ENCODE measurements at regions not wholly inside any gene's neighbourhood (a gene's known extent, or its start where the extent isn't known, plus 50 kb on each side); places are given as distances from the start of the nearest gene placed in this dataset.

DNA sequence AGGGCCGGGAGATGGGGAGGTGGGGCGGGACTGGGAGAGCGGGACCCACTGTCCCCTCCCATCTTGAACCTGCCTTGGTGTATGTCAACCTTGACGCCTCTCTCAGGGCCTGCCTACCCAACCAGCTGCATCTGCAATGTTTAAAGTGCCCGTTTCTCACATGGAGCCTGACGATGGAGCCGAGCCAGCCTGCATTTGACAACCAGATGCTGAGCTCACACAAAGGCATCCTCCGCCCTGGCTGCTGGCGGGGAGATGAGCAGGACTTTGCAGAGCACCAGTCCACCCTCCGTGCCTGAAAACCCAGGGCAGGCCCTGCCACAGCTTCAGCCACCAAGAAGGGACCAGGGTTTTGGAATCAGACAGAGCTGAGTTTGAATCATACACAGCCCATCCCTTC lies 141.1 kb upstream of the SMIM23 start:
- Mint-ChIP-seq H3K36me3 (ENCODE audit: low read depth) (no peaks in the 10 kb centered on the region), H3K27me3 (peaks cover 6% of the 10 kb centered on the region), H3K4me3 (no peak overlapping the region), H3K4me1 (ENCODE audit: low read depth) (no peaks in the 10 kb centered on the region), H3K27ac (no peak overlapping the region), H3K9me3 (no peaks in the 10 kb centered on the region)
- Histone ChIP-seq H3K4me1 (ENCODE audit: insufficient read depth, low read length) (no peaks in the 10 kb centered on the region), H3K27ac (ENCODE audit: low read depth in 1 of 2, low read length in 2 of 2) (no peak overlapping the region), H3K36me3 (ENCODE audit: insufficient read depth, low read length) (no peaks in the 10 kb centered on the region), H3K9me3 (ENCODE audit: control insufficient read depth in 1 of 2, insufficient read depth in 1 of 2, low read length in 2 of 2) (no peaks in the 10 kb centered on the region), H3K4me3 (ENCODE audit: low read length) (no peak overlapping the region), H3K27me3 (ENCODE audit: control insufficient read depth in 1 of 2, insufficient read depth in 2 of 2, low read length in 2 of 2) (peaks cover 4% of the 10 kb centered on the region in 2 experiments)
- DNase-seq (no peak), ATAC-seq (ENCODE audit: poor library complexity) (no peak)
- intact Hi-C loops (cut with DNase I, micrococcal nuclease) = no loop called here
- CTCF ChIA-PET = no interaction called here
- POLR2A ChIA-PET = no interaction called here
- TF ChIP-seq, protein P1, sequence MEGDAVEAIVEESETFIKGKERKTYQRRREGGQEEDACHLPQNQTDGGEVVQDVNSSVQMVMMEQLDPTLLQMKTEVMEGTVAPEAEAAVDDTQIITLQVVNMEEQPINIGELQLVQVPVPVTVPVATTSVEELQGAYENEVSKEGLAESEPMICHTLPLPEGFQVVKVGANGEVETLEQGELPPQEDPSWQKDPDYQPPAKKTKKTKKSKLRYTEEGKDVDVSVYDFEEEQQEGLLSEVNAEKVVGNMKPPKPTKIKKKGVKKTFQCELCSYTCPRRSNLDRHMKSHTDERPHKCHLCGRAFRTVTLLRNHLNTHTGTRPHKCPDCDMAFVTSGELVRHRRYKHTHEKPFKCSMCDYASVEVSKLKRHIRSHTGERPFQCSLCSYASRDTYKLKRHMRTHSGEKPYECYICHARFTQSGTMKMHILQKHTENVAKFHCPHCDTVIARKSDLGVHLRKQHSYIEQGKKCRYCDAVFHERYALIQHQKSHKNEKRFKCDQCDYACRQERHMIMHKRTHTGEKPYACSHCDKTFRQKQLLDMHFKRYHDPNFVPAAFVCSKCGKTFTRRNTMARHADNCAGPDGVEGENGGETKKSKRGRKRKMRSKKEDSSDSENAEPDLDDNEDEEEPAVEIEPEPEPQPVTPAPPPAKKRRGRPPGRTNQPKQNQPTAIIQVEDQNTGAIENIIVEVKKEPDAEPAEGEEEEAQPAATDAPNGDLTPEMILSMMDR (IDR thresholded peaks at IDR 0.05) = no peak

DNA sequence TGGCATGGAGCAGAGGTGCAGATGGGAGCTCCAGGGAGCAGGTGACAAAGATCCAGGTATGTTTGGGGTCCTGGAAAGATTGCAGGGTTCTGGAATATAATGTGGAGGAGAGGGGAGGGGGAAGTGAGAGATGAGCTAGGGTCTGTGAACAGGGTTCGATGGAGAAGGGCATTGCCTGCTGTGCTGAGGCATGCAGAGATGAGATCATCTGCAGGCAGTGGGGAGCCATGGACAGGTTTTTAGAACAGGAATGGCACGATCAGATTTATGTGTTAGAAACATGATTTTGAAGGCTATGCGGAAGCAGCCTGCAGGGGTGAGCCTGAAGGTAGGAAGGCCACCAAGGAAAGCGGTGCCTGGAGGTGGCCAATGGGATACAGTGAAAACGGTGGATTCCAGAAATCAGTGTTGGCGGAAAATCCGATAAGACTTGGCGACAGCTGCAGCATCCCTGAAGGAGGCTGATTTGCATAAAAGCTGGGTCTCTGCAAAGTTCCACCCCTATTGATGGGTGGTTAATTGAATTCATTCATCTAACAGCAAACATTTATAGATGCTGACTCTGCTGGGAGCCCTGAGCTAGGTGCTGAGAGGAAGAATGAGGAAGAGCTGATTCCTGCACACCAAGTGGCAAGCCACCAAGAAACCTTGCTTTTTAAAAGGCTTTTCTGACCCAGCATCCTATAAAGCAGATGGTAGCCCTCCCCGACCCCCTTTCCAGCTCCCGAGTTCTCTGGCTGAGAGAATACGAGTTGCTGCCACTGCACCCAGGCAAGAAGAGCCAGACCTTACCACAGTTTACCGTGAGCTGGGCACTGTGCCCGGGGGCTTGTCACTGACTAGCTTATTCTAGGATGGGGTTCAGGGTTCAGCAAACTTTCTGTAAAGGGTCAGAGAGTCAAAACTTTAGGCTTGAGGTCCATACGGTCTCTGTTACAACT lies 139.2 kb upstream of the SMIM23 start:
- Histone ChIP-seq H3K36me3 (ENCODE audit: insufficient read depth, low read length) (no peaks in the 10 kb centered on the region), H3K27me3 (ENCODE audit: control insufficient read depth in 1 of 2, insufficient read depth in 2 of 2, low read length in 2 of 2) (peaks cover 4% of the 10 kb centered on the region in 2 experiments), H3K4me1 (ENCODE audit: insufficient read depth, low read length) (no peaks in the 10 kb centered on the region), H3K9me3 (ENCODE audit: control insufficient read depth in 1 of 2, insufficient read depth in 1 of 2, low read length in 2 of 2) (no peaks in the 10 kb centered on the region), H3K4me3 (ENCODE audit: low read length) (no peak overlapping the region), H3K27ac (ENCODE audit: low read depth in 1 of 2, low read length in 2 of 2) (no peak overlapping the region)
- TF ChIP-seq, protein P1 (IDR thresholded peaks at IDR 0.05) = no peak
- Mint-ChIP-seq H3K27ac (no peak overlapping the region), H3K27me3 (peaks cover 6% of the 10 kb centered on the region), H3K4me3 (no peak overlapping the region), H3K36me3 (ENCODE audit: low read depth) (no peaks in the 10 kb centered on the region), H3K9me3 (no peaks in the 10 kb centered on the region), H3K4me1 (ENCODE audit: low read depth) (no peaks in the 10 kb centered on the region)
- ChIA-PET POLR2A (no interaction called here), CTCF (no interaction called here)
- ATAC-seq (ENCODE audit: poor library complexity) (no peak), DNase-seq (no peak)
- intact Hi-C loops (cut with DNase I, micrococcal nuclease) = no loop called here

DNA sequence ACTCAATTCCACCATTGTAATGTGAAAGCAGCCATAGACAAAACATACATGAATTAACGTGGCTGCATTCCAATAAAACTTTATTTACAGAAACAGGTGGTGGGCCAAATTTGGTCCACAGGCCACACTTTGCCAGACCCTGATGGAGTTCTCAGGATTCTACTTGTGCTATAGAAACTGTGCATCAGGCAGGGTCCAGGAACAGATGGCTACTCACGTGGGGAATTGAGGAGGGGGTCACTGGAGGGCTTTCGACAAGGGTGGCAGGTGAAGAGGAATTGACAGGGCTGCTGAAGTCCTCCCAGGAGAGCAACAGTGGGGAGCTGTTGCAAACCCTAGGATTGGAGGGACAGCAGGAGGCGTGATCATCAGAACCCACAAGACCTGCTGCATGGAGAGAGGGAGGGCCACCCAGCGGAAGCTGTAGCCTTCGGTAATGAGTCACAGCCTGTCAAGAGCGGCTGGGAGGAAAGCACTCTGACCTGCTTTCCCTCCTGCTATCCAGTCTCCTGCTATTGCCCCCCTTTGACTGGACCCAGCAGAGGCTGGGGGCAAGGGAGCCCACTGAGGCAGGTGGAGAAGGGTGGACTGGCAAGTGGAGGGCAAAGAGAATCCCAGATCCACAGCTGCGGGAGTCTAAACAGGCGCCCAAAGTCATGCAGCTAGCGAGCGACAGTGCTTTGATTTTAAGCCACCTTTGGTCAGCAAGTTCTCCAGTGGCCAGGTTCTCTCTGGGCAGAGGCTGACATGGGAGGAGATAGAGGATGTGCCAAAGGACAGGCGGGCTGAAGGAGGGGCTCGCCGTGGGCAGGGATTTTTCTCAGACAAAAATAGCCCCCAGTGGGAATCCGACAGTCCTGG lies 138.3 kb upstream of the SMIM23 start:
- CTCF ChIA-PET = no interaction called here
- DNase-seq (no peak), ATAC-seq (ENCODE audit: poor library complexity) (no peak)
- TF ChIP-seq, protein P1 (IDR thresholded peaks at IDR 0.05) = no peak
- H3K4me3 ChIP-seq (ENCODE audit: low read length) = no peak overlapping the region
- H3K36me3 ChIP-seq (ENCODE audit: insufficient read depth, low read length) = no peaks in the 10 kb centered on the region
- Mint-ChIP-seq H3K36me3 (ENCODE audit: low read depth) (no peaks in the 10 kb centered on the region), H3K4me3 (no peak overlapping the region), H3K27me3 (peaks cover 6% of the 10 kb centered on the region), H3K4me1 (ENCODE audit: low read depth) (no peaks in the 10 kb centered on the region), H3K27ac (no peak overlapping the region), H3K9me3 (no peaks in the 10 kb centered on the region)
- H3K4me1 ChIP-seq (ENCODE audit: insufficient read depth, low read length) = no peaks in the 10 kb centered on the region
- intact Hi-C loops (cut with DNase I, micrococcal nuclease) = no loop called here
- H3K27me3 ChIP-seq (ENCODE audit: control insufficient read depth in 1 of 2, insufficient read depth in 2 of 2, low read length in 2 of 2) = peaks cover 4% of the 10 kb centered on the region in 2 experiments
- no peaks in the 10 kb centered on the region for H3K9me3 ChIP-seq (ENCODE audit: control insufficient read depth in 1 of 2, insufficient read depth in 1 of 2, low read length in 2 of 2)
- no peak overlapping the region for H3K27ac ChIP-seq (ENCODE audit: low read depth in 1 of 2, low read length in 2 of 2)
- POLR2A ChIA-PET = no interaction called here

Measured in CD4-positive, alpha-beta T cell (primary cell).